ENCODE measurements at regions not wholly inside any gene's neighbourhood (a gene's known extent, or its start where the extent isn't known, plus 50 kb on each side); places are given as distances from the start of the nearest gene placed in this dataset.

DNA sequence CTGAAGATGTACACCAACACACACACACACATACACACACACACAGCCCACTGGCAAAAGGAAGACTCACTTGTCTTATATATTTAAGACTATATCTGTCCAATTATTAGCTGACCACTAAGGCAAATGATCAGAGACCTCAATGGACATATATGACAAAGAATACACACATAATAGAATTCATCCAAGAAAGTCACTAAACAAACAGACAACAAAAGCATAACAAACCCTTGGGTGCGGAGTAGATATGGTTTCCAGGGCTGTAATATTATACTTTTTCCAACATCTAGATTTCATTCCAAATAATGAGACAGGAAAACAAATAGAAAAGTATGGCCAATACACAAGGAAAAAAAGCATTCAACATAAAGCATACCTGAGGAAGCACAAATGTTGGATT lies 72.3 kb upstream of the PRICKLE2 start:
- TF ChIP-seq, protein P1, sequence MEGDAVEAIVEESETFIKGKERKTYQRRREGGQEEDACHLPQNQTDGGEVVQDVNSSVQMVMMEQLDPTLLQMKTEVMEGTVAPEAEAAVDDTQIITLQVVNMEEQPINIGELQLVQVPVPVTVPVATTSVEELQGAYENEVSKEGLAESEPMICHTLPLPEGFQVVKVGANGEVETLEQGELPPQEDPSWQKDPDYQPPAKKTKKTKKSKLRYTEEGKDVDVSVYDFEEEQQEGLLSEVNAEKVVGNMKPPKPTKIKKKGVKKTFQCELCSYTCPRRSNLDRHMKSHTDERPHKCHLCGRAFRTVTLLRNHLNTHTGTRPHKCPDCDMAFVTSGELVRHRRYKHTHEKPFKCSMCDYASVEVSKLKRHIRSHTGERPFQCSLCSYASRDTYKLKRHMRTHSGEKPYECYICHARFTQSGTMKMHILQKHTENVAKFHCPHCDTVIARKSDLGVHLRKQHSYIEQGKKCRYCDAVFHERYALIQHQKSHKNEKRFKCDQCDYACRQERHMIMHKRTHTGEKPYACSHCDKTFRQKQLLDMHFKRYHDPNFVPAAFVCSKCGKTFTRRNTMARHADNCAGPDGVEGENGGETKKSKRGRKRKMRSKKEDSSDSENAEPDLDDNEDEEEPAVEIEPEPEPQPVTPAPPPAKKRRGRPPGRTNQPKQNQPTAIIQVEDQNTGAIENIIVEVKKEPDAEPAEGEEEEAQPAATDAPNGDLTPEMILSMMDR (IDR thresholded peaks at IDR 0.05): no peak
- TF ChIP-seq POLR2A (IDR thresholded peaks at IDR 0.05): no peak
